Osteocyte (in vitro differentiated cells): ENCODE measurements at regions not wholly inside any gene's neighbourhood (a gene's known extent, or its start where the extent isn't known, plus 50 kb on each side); places are given as distances from the start of the nearest gene placed in this dataset.
"Not testable (repeated sequence)": the region's sequence is repeated elsewhere in the genome, so short reads cannot be mapped to it uniquely, and the experiment has no call there.

ENCODE experiments used
- DNase-seq: peaks from one replicate; pipeline ENCODE4 v3.0.0; 2021; ENCODE audit warnings: mixed read lengths; ENCODE audit not compliant: unreplicated experiment; ENCODE audit errors: extremely low spot score
- H3K27ac Mint-ChIP-seq: one replicate; pipeline ENCODE4 v1.8.0; 2021; ENCODE audit warnings: mild to moderate bottlenecking, mixed read lengths; ENCODE audit not compliant: unreplicated experiment
- H3K27me3 Mint-ChIP-seq: one replicate; pipeline ENCODE4 v1.8.0; 2021; ENCODE audit warnings: mixed read lengths; ENCODE audit not compliant: unreplicated experiment
- H3K36me3 Mint-ChIP-seq: one replicate; pipeline ENCODE4 v1.8.0; 2021; ENCODE audit warnings: mixed read lengths; ENCODE audit not compliant: unreplicated experiment
- H3K4me1 Mint-ChIP-seq: one replicate; pipeline ENCODE4 v1.8.0; 2021; ENCODE audit warnings: mixed read lengths; ENCODE audit not compliant: unreplicated experiment
- H3K4me3 Mint-ChIP-seq: one replicate; pipeline ENCODE4 v1.8.0; 2021; ENCODE audit warnings: mild to moderate bottlenecking, moderate library complexity, mixed read lengths; ENCODE audit not compliant: unreplicated experiment
- H3K9me3 Mint-ChIP-seq: one replicate; pipeline ENCODE4 v1.8.0; 2021; ENCODE audit warnings: mixed read lengths; ENCODE audit not compliant: unreplicated experiment
- TF ChIP-seq, protein P1 (sequence below): fragments of 200-600 bp; sonication (generic); IDR thresholded peaks from 2 replicates; pipeline ENCODE4 v1.5.0; 2021; ENCODE audit warnings: antibody characterized with exemption, mild to moderate bottlenecking, moderate library complexity

- H3K27ac Mint-ChIP-seq, H3K9me3 Mint-ChIP-seq, H3K4me3 Mint-ChIP-seq, DNase-seq, H3K36me3 Mint-ChIP-seq, H3K4me1 Mint-ChIP-seq, H3K27me3 Mint-ChIP-seq: not testable (repeated sequence)
Observed at GRCh38 chr9:41839786-41840185, 289.4 kb downstream of the CNTNAP3B start.

DNA sequence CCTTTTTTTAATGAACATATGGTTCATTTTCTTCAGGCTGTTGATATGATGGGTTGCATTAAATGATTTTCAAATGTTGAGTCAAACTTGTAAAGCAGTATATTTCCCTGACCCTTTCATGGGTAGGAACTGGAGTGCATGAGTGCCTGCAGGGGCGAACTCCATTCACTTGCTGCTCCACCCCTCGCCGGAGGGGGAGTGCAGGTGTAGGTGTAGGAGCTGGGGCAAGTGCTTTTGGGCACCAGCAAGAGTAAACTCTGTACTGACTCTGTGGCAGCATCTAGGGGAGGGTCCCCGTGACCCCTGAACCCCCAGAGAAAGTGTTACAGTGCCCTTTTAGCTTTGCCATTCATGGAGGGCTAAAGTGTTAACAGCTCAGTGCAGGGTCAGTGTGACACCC is 290.3 kb downstream of the CNTNAP3B start:
- not testable (repeated sequence) for H3K27me3 Mint-ChIP-seq, H3K4me3 Mint-ChIP-seq, H3K4me1 Mint-ChIP-seq, H3K9me3 Mint-ChIP-seq, H3K27ac Mint-ChIP-seq, DNase-seq, H3K36me3 Mint-ChIP-seq

DNA sequence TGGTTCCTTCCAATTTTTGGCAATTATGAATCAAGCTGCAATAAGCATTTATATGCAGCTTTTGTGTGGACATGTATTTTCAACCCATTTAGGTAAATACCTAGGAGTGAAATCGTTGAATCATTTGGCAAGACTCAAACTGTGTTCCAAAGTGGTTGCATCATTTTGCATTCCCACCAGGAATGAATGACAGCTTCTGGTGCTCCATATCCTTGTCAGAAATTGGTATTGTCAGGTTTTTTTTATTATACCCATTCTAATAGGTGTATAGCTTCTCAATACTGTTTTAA is 290.7 kb downstream of the CNTNAP3B start:
- H3K27ac Mint-ChIP-seq: not testable (repeated sequence)

DNA sequence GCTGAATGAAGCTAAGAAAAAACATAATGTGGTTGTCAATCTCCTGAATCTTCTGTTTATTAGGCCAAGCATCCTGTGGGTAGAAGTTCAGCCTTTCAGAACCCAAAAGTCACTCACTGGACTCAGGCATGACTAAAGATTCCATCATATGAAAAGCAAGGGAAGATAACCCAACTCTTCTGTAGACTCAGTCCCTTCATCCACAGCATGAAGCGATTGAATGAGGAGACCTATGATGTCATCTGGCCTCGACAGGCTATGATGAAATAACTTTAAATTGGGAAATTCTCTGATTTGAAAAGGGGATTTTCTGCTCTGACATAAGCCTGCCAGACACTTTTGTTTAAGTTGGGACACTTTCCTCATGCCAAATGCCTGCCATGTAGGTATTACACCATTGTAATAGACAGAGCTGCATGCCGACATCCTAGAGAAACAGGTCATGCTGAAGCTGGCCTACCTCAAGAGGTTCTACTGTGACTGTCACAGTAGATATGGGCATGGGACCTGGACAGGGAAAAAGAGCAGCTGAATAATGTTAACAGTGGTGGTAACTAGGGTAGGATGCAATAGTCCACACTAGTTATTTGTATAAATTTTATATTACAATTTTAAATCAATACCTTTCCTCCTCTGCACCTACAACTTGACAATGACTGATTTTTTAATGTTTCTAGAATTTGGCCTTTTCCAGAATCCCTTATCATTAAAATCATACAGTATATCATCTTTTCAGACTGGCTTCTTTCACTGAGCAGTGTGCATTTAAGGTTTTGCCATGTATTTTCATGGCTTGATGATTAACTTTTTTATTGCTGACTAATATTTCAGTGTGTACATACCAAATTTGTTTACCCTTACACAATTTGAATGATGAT is 291.3 kb downstream of the CNTNAP3B start:
- not testable (repeated sequence) for H3K4me1 Mint-ChIP-seq, H3K27me3 Mint-ChIP-seq, H3K4me3 Mint-ChIP-seq, H3K36me3 Mint-ChIP-seq, DNase-seq, H3K27ac Mint-ChIP-seq, H3K9me3 Mint-ChIP-seq

More for the DNA sequence above, 290.7 kb downstream of the CNTNAP3B start:
- H3K36me3 Mint-ChIP-seq, H3K4me3 Mint-ChIP-seq, DNase-seq, H3K9me3 Mint-ChIP-seq, H3K27me3 Mint-ChIP-seq, H3K4me1 Mint-ChIP-seq: not testable (repeated sequence)

GRCh38 chr9:41833108-41833507 is 296.1 kb downstream of the CNTNAP3B start:
- not testable (repeated sequence) for H3K27me3 Mint-ChIP-seq, DNase-seq, H3K36me3 Mint-ChIP-seq, H3K4me3 Mint-ChIP-seq, H3K9me3 Mint-ChIP-seq, H3K27ac Mint-ChIP-seq, H3K4me1 Mint-ChIP-seq

DNA sequence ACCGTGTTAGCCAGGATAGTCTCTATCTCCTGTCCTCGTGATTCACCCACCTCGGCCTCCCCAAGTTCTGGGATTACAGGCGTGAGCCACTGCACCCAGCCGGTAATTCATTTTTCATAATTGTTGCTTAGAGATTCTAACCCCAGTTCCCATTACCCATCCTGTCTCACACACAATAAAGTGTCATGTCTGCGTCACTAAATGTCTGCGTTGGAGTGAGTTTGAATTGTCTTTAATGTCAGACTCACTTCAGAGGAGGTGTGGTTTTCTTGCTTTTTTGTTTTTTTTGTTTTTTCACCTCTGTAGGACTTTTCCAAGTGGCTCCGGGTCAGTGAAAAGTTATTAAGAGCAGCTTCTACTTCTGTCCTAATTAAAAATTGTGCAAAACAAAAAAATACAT is 304.5 kb downstream of the CNTNAP3B start:
- not testable (repeated sequence) for H3K27ac Mint-ChIP-seq, DNase-seq, H3K4me3 Mint-ChIP-seq, H3K9me3 Mint-ChIP-seq, H3K4me1 Mint-ChIP-seq, H3K27me3 Mint-ChIP-seq, H3K36me3 Mint-ChIP-seq

- H3K4me3 Mint-ChIP-seq, H3K4me1 Mint-ChIP-seq, H3K27ac Mint-ChIP-seq, H3K9me3 Mint-ChIP-seq, H3K36me3 Mint-ChIP-seq, H3K27me3 Mint-ChIP-seq: not testable (repeated sequence)
- peak; percentile 57 for DNase-seq
Observed at GRCh38 chr9:41802706-41803105, 326.5 kb downstream of the CNTNAP3B start.

- H3K36me3 Mint-ChIP-seq, H3K27me3 Mint-ChIP-seq, H3K9me3 Mint-ChIP-seq, H3K4me1 Mint-ChIP-seq, H3K4me3 Mint-ChIP-seq, H3K27ac Mint-ChIP-seq: not testable (repeated sequence)
- DNase-seq: peak; percentile 4
- TF ChIP-seq, protein P1, sequence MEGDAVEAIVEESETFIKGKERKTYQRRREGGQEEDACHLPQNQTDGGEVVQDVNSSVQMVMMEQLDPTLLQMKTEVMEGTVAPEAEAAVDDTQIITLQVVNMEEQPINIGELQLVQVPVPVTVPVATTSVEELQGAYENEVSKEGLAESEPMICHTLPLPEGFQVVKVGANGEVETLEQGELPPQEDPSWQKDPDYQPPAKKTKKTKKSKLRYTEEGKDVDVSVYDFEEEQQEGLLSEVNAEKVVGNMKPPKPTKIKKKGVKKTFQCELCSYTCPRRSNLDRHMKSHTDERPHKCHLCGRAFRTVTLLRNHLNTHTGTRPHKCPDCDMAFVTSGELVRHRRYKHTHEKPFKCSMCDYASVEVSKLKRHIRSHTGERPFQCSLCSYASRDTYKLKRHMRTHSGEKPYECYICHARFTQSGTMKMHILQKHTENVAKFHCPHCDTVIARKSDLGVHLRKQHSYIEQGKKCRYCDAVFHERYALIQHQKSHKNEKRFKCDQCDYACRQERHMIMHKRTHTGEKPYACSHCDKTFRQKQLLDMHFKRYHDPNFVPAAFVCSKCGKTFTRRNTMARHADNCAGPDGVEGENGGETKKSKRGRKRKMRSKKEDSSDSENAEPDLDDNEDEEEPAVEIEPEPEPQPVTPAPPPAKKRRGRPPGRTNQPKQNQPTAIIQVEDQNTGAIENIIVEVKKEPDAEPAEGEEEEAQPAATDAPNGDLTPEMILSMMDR: peak; percentile 23
Observed at GRCh38 chr9:41798684-41799083, 330.5 kb downstream of the CNTNAP3B start.

DNA sequence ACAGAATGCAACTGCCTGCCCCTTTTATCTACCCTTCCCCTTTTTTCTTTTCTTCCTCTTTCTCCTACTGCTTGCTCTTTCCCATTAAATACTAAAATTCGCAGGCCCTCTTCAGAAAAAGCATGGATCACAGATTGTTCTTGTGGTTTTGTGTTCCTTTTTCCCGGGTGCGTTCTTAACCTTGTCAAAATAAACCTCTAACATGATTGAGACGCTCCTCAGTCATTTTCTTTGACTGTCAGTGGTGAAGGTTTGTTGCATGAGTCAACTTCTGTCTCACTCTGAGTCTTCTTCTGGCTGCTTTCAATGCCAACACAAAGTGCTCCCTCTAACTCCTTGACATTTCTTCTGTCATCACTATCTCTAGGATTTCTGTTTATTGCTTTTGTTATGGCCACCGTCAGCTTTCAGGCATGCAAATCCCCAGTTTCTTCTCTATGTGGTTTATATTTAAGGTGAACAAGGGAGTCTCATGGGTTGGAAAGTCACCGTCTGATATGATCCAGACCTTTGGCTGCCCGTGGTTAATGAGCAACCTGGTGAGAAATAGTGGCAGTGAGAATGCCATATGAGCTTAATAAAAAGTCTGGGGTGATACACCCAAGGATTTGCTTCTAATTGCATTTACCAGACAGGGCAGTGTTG is 338.4 kb downstream of the CNTNAP3B start:
- H3K36me3 Mint-ChIP-seq, H3K4me3 Mint-ChIP-seq, H3K27me3 Mint-ChIP-seq, H3K4me1 Mint-ChIP-seq, H3K27ac Mint-ChIP-seq, H3K9me3 Mint-ChIP-seq: not testable (repeated sequence)
- peak; percentile 34 for DNase-seq

- not testable (repeated sequence) for H3K4me3 Mint-ChIP-seq, H3K9me3 Mint-ChIP-seq, H3K27ac Mint-ChIP-seq, H3K27me3 Mint-ChIP-seq, H3K4me1 Mint-ChIP-seq, H3K36me3 Mint-ChIP-seq
- peak; percentile 51 for DNase-seq
Observed at GRCh38 chr9:41790007-41790406, 339.2 kb downstream of the CNTNAP3B start.

GRCh38 chr9:41789387-41789786 is 339.8 kb downstream of the CNTNAP3B start:
- not testable (repeated sequence) for H3K4me3 Mint-ChIP-seq
- DNase-seq: peak; percentile 11

More at GRCh38 chr9:41789387-41789786, 339.8 kb downstream of the CNTNAP3B start:
- not testable (repeated sequence) for H3K27ac Mint-ChIP-seq, H3K9me3 Mint-ChIP-seq, H3K36me3 Mint-ChIP-seq, H3K27me3 Mint-ChIP-seq, H3K4me1 Mint-ChIP-seq
